Endothelial cell of umbilical vein (primary cell): ENCODE measurements at regions not wholly inside any gene's neighbourhood (a gene's known extent, or its start where the extent isn't known, plus 50 kb on each side); places are given as distances from the start of the nearest gene placed in this dataset.

Experiments
- BruUV-seq: library from RNA; stranded (reverse); fragments of 400-500 nt; replicated peaks from 2 replicates; lab custom pipeline; 2021; lab: Mats Ljungman, UMichigan
- CTCF ChIA-PET: fragments of 300-600, 350-600 bp; sonication (Branson Sonifier 250); formaldehyde crosslinking; loops from one replicate; lab custom pipeline; 2021; ENCODE audit warnings: antibody characterized with exemption, inconsistent platforms; lab: Charles Lee
- POLR2A ChIA-PET: fragments of 300-600, 350-600 bp; sonication (Branson Sonifier 250); formaldehyde crosslinking; loops from one replicate; lab custom pipeline; 2021; ENCODE audit warnings: antibody characterized with exemption, inconsistent platforms; lab: Charles Lee
- DNase-seq: peaks from one replicate; pipeline ENCODE4 v3.0.0-alpha.2; 2011; ENCODE audit warnings: low read depth, low spot score
- FAIRE-seq: peaks from 2 replicates; lab custom pipeline; 2011; peaks lifted over from hg19 to GRCh38; lab: Jason Lieb, UNC
- H2AFZ ChIP-seq: 2 replicates; pipeline ENCODE4 v1.6.0; 2012; ENCODE audit warnings: low read depth, low read length, control low read depth, inconsistent platforms
- H3K27ac ChIP-seq: 2 replicates; pipeline ENCODE4 v1.5.1; 2011; ENCODE audit warnings: low read depth, mild to moderate bottlenecking, control low read depth, low read length, moderate library complexity; ENCODE audit not compliant: insufficient read depth
- H3K27me3 ChIP-seq, 2 experiments: 2 replicates each; pipeline versions ENCODE4 v1.6.0 to v1.6.1; 2011; ENCODE audit warnings: low read length in 2 of 2, mixed read lengths in 1 of 2; ENCODE audit not compliant: control insufficient read depth in 2 of 2, insufficient read depth in 2 of 2
- H3K36me3 ChIP-seq, 2 experiments: 2 replicates in 1 of 2; 3 replicates in 1 of 2; pipeline ENCODE4 v1.5.1; 2011; ENCODE audit warnings: low read length in 2 of 2, mild to moderate bottlenecking in 1 of 2, moderate library complexity in 1 of 2; ENCODE audit not compliant: control insufficient read depth in 2 of 2, insufficient read depth in 2 of 2; ENCODE audit errors: extremely low read depth in 1 of 2
- H3K4me1 ChIP-seq: 3 replicates; pipeline ENCODE4 v1.5.1; 2011; ENCODE audit warnings: mild to moderate bottlenecking, low read length; ENCODE audit not compliant: control insufficient read depth, insufficient read depth; ENCODE audit errors: extremely low read depth
- H3K4me2 ChIP-seq: 2 replicates; pipeline ENCODE4 v1.6.1; 2011; ENCODE audit warnings: low read length, control low read depth, mixed read lengths; ENCODE audit not compliant: insufficient read depth
- H3K4me3 ChIP-seq, 3 experiments: fragments of 200-600 bp in 1 of 3; sonication (generic), shearing (Covaris generic) in 1 of 3; replicated peaks in 1 of 3; 2 replicates each; pipeline ENCODE4 v1.5.1; 2011 to 2016; ENCODE audit warnings: control low read depth in 3 of 3, low read length in 3 of 3, mild to moderate bottlenecking in 2 of 3, inconsistent platforms in 1 of 3, low read depth in 1 of 3, moderate library complexity in 1 of 3; ENCODE audit not compliant: insufficient read depth in 1 of 3
- H3K79me2 ChIP-seq: 2 replicates; pipeline ENCODE4 v1.6.0; 2012; ENCODE audit warnings: low read length, inconsistent platforms; ENCODE audit not compliant: control insufficient read depth, insufficient read depth
- H3K9ac ChIP-seq: replicated peaks from 2 replicates; pipeline ENCODE3; 2011; ENCODE audit warnings: low read length, control low read depth; ENCODE audit not compliant: insufficient read depth; ENCODE audit errors: extremely low read depth
- H3K9me1 ChIP-seq: replicated peaks from 3 replicates; pipeline ENCODE4 v1.6.0; 2011; ENCODE audit warnings: mild to moderate bottlenecking, low read length; ENCODE audit not compliant: control insufficient read depth, insufficient read depth; ENCODE audit errors: extremely low read depth
- H3K9me3 ChIP-seq: replicated peaks from 2 replicates; pipeline ENCODE4 v1.5.1; 2012; ENCODE audit warnings: low read length, inconsistent platforms; ENCODE audit not compliant: control insufficient read depth, insufficient read depth
- H4K20me1 ChIP-seq: replicated peaks from 2 replicates; pipeline ENCODE3; 2011; ENCODE audit warnings: mild to moderate bottlenecking, low read length; ENCODE audit not compliant: control insufficient read depth, insufficient read depth; ENCODE audit errors: extremely low read depth
- CTCF ChIP-seq, 2 donors: IDR thresholded peaks; 1 replicate in 1 of 2; 2 replicates in 1 of 2; pipeline ENCODE4 v1.5.1; 2011; ENCODE audit warnings: low read length in 2 of 2, mild to moderate bottlenecking in 2 of 2, moderate library complexity in 2 of 2, control low read depth in 1 of 2, inconsistent platforms in 1 of 2, low read depth in 1 of 2; ENCODE audit not compliant: insufficient read depth in 1 of 2; ENCODE audit errors: extremely low read depth in 1 of 2
- EZH2 ChIP-seq: IDR thresholded peaks from 2 replicates; pipeline ENCODE4 v1.6.1; 2012; ENCODE audit warnings: borderline replicate concordance, low read depth, mild to moderate bottlenecking, moderate library complexity, low read length, inconsistent platforms; ENCODE audit not compliant: severe bottlenecking
- FOS ChIP-seq: IDR thresholded peaks from 2 replicates; pipeline ENCODE4 v1.6.1; 2011; ENCODE audit warnings: mild to moderate bottlenecking, low read length, moderate library complexity, borderline replicate concordance; ENCODE audit not compliant: insufficient read depth
- GATA2 ChIP-seq: IDR thresholded peaks from 2 replicates; pipeline ENCODE4 v1.7.0; 2011; ENCODE audit warnings: low read depth, mild to moderate bottlenecking, moderate library complexity, mixed read lengths, low read length; ENCODE audit not compliant: insufficient read length, insufficient read depth
- JUN ChIP-seq: IDR thresholded peaks from 2 replicates; pipeline ENCODE4 v1.6.1; 2011; ENCODE audit warnings: borderline replicate concordance, low read depth; ENCODE audit not compliant: insufficient read length, insufficient read depth
- MAX ChIP-seq: IDR thresholded peaks from 2 replicates; pipeline ENCODE4 v1.6.1; 2011; ENCODE audit not compliant: insufficient read depth, insufficient read length
- MYC ChIP-seq: IDR thresholded peaks from one replicate; pipeline ENCODE4 v1.6.1; 2011; ENCODE audit warnings: mild to moderate bottlenecking, low read depth, low read length
- POLR2A ChIP-seq: IDR thresholded peaks from 2 replicates; pipeline ENCODE4 v1.6.1; 2012; ENCODE audit warnings: low read depth, mild to moderate bottlenecking, control low read depth, low read length
- POLR2AphosphoS5 ChIP-seq: IDR thresholded peaks from 2 replicates; pipeline ENCODE4 v1.6.1; 2012; ENCODE audit warnings: low read depth, mild to moderate bottlenecking, control low read depth, low read length, moderate library complexity; ENCODE audit not compliant: insufficient read depth
- dilution Hi-C: fragments of 300-500 bp; cut with MboI; formaldehyde crosslinking; loops from one replicate; pipeline ENCODE4 v1.15.0; 2019; ENCODE audit warnings: low sequenced_read_pairs; ENCODE audit not compliant: extremely low pct_ligation_motif_present
- intact Hi-C: fragments of 100-400 bp; cut with micrococcal nuclease; formaldehyde crosslinking; loops from one replicate; pipeline ENCODE4 v1.10.0; 2022

GRCh38 chr20:6410721-6411120 lies 287.9 kb upstream of the FERMT1 start:
- Histone ChIP-seq H3K9me1 (no peaks in the 10 kb centered on the region), H3K4me3 (no peak overlapping the region), H3K27me3 (peaks cover 0 to 3% of the 10 kb centered on the region in 2 experiments), H3K9ac (no peak overlapping the region), H4K20me1 (no peaks in the 10 kb centered on the region), H3K4me2 (no peak overlapping the region), H3K36me3 (no peaks in the 10 kb centered on the region), H3K79me2 (no peaks in the 10 kb centered on the region), H3K4me1 (no peaks in the 10 kb centered on the region), H3K27ac (no peak overlapping the region), H3K9me3 (no peaks in the 10 kb centered on the region), H2AFZ (no peak overlapping the region)
- DNase-seq (no peak), FAIRE-seq (no peak)
- intact Hi-C loops = no loop called here
- POLR2A ChIA-PET = no interaction called here
- dilution Hi-C loops = no loop called here
- no TSS peak for BruUV-seq
- TF ChIP-seq POLR2AphosphoS5 = no peak
- TF ChIP-seq JUN = no peak
- no peak for TF ChIP-seq MAX
- TF ChIP-seq MYC = no peak
- TF ChIP-seq EZH2 = no peak
- TF ChIP-seq POLR2A = no peak
- no peak for TF ChIP-seq FOS
- no peak for TF ChIP-seq CTCF (IDR thresholded peaks at IDR 0.05; ENCODE audit: extremely low read depth in 1 of 2, insufficient read depth in 1 of 2, low read depth in 1 of 2, low read length in 2 of 2)
- TF ChIP-seq GATA2 = no peak
- CTCF ChIA-PET = no interaction called here
